ENCODE measurements at regions not wholly inside any gene's neighbourhood (a gene's known extent, or its start where the extent isn't known, plus 50 kb on each side); places are given as distances from the start of the nearest gene placed in this dataset.

- H3K36me3 Mint-ChIP-seq (ENCODE audit: low read depth), result no peaks in the 10 kb centered on the region
These were observed 631.7 kb downstream of the TFAP2B start for GRCh38 chr6:51450248-51450957.

DNA sequence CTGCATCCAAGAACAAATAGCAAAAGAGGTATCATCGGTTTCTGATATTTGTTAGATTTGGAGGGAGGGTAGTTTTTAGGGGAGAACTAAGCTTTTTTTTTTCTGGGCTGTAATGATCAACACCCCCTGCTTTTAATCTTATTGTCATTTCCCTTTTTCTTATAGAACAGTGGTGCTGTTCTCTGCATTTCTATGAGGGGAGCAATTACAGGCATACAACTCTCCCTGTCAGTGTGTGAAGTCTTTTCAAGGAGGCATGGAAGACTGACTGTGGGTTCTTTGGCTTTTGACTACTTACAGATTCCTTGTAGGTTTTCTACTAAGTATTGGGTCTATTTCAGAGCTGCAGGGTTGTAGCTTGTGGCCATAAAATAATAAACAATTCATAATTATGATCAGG lies 632.3 kb downstream of the TFAP2B start:
- Mint-ChIP-seq H3K27ac (no peak overlapping the region), H3K9me3 (peaks cover 3% of the 10 kb centered on the region), H3K4me1 (ENCODE audit: low read depth) (no peaks in the 10 kb centered on the region), H3K36me3 (ENCODE audit: low read depth) (no peaks in the 10 kb centered on the region), H3K27me3 (ENCODE audit: low read depth) (no peaks in the 10 kb centered on the region), H3K4me3 (no peak overlapping the region)

More at GRCh38 chr6:51450248-51450957, 631.7 kb downstream of the TFAP2B start:
- peaks cover 3% of the 10 kb centered on the region for H3K9me3 Mint-ChIP-seq
- H3K4me1 Mint-ChIP-seq (ENCODE audit: low read depth), result no peaks in the 10 kb centered on the region
- no peak overlapping the region for H3K4me3 Mint-ChIP-seq
- no peak overlapping the region for H3K27ac Mint-ChIP-seq
- no peaks in the 10 kb centered on the region for H3K27me3 Mint-ChIP-seq (ENCODE audit: low read depth)

GRCh38 chr6:51456282-51456681 lies 631.1 kb downstream of the PKHD1 start:
- Mint-ChIP-seq H3K36me3 (ENCODE audit: low read depth) (no peaks in the 10 kb centered on the region), H3K9me3 (no peaks in the 10 kb centered on the region), H3K4me3 (no peak overlapping the region), H3K27ac (no peak overlapping the region), H3K27me3 (ENCODE audit: low read depth) (no peaks in the 10 kb centered on the region), H3K4me1 (ENCODE audit: low read depth) (no peaks in the 10 kb centered on the region)

DNA sequence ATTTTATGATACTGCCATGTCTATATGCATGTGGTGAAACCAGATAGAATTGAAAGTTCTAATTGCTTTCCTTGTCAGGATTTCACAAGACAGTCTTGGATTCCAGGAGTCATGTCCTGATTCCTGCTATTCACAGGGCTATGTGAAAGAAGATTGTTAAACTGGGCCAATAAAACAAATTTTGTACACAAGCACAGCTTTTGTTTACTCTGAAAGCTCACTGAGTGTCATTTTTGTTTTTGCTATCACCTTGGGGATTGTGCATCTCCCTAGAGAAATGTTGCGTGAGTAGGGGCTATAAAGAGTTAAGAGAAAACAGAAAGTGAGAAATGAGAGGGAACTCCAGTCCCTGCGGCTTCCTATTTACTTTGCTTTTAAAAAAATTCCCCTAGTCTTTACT lies 627.5 kb downstream of the PKHD1 start:
- no peaks in the 10 kb centered on the region for H3K4me1 Mint-ChIP-seq (ENCODE audit: low read depth)
- no peak overlapping the region for H3K4me3 Mint-ChIP-seq
- no peaks in the 10 kb centered on the region for H3K36me3 Mint-ChIP-seq (ENCODE audit: low read depth)
- H3K9me3 Mint-ChIP-seq, result no peaks in the 10 kb centered on the region
- no peaks in the 10 kb centered on the region for H3K27me3 Mint-ChIP-seq (ENCODE audit: low read depth)
- no peak overlapping the region for H3K27ac Mint-ChIP-seq

- Mint-ChIP-seq H3K4me1 (ENCODE audit: low read depth) (no peaks in the 10 kb centered on the region), H3K4me3 (no peak overlapping the region), H3K9me3 (no peaks in the 10 kb centered on the region), H3K36me3 (ENCODE audit: low read depth) (no peaks in the 10 kb centered on the region), H3K27ac (no peak overlapping the region), H3K27me3 (ENCODE audit: low read depth) (no peaks in the 10 kb centered on the region)
These were observed 624.5 kb downstream of the PKHD1 start for GRCh38 chr6:51462896-51463295.

GRCh38 chr6:51463321-51463720 lies 624.1 kb downstream of the PKHD1 start:
- Mint-ChIP-seq H3K27ac (no peak overlapping the region), H3K36me3 (ENCODE audit: low read depth) (no peaks in the 10 kb centered on the region), H3K4me1 (ENCODE audit: low read depth) (no peaks in the 10 kb centered on the region), H3K9me3 (no peaks in the 10 kb centered on the region), H3K27me3 (ENCODE audit: low read depth) (no peaks in the 10 kb centered on the region), H3K4me3 (no peak overlapping the region)

DNA sequence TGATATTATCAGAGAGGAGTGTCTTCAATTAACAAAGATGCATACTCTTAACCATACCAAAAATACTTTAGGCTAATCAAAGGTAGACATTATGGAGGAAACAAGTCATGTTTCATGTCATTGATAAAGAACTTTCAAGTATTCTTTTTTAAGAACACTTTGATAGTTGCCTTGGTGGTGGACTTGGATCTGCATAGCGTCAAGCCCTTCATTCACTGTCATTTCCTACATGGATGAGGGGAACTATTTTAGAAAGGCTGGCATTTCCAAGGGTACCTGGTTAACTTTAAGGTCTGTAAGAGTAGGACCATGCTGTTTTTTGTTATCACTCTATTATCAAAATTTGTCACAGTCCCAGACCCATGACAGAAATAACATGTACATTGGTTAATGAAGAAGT lies 622.5 kb downstream of the PKHD1 start:
- no peaks in the 10 kb centered on the region for H3K4me1 Mint-ChIP-seq (ENCODE audit: low read depth)
- H3K36me3 Mint-ChIP-seq (ENCODE audit: low read depth), result no peaks in the 10 kb centered on the region
- H3K4me3 Mint-ChIP-seq, result no peak overlapping the region
- H3K27ac Mint-ChIP-seq, result no peak overlapping the region
- no peaks in the 10 kb centered on the region for H3K9me3 Mint-ChIP-seq
- H3K27me3 Mint-ChIP-seq (ENCODE audit: low read depth), result no peaks in the 10 kb centered on the region

GRCh38 chr6:51466427-51466826 lies 621.0 kb downstream of the PKHD1 start:
- Mint-ChIP-seq H3K4me3 (no peak overlapping the region), H3K9me3 (no peaks in the 10 kb centered on the region), H3K4me1 (ENCODE audit: low read depth) (no peaks in the 10 kb centered on the region), H3K27me3 (ENCODE audit: low read depth) (no peaks in the 10 kb centered on the region), H3K36me3 (ENCODE audit: low read depth) (no peaks in the 10 kb centered on the region), H3K27ac (no peak overlapping the region)

- Mint-ChIP-seq H3K27me3 (ENCODE audit: low read depth) (no peaks in the 10 kb centered on the region), H3K27ac (no peak overlapping the region)
These were observed 620.0 kb downstream of the PKHD1 start for GRCh38 chr6:51467231-51467952.

DNA sequence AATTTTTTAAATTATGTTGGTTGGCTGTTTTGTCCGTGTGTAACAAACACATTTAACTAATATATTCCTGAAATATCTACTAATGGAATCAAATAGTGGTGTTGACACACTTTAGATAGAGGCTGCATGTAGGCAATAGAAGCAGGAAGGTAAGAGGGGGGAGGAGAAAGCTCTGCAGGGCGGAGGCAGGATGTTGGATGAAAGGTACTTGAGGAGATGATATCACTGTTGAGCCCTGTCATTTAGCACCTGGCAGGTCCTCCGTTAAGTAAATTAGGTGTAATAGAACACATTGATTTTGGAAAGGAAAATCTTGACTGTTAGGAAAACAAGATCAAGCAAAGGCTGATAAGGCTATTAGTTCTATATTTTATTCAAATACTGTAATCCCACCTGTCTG lies 618.7 kb downstream of the PKHD1 start:
- H3K27me3 Mint-ChIP-seq (ENCODE audit: low read depth), result no peaks in the 10 kb centered on the region
- H3K27ac Mint-ChIP-seq, result no peak overlapping the region
- no peaks in the 10 kb centered on the region for H3K36me3 Mint-ChIP-seq (ENCODE audit: low read depth)
- no peaks in the 10 kb centered on the region for H3K4me1 Mint-ChIP-seq (ENCODE audit: low read depth)
- no peak overlapping the region for H3K4me3 Mint-ChIP-seq
- no peaks in the 10 kb centered on the region for H3K9me3 Mint-ChIP-seq

More at GRCh38 chr6:51467231-51467952, 620.0 kb downstream of the PKHD1 start:
- no peaks in the 10 kb centered on the region for H3K4me1 Mint-ChIP-seq (ENCODE audit: low read depth)
- H3K36me3 Mint-ChIP-seq (ENCODE audit: low read depth), result no peaks in the 10 kb centered on the region
- no peak overlapping the region for H3K4me3 Mint-ChIP-seq
- H3K9me3 Mint-ChIP-seq, result no peaks in the 10 kb centered on the region

DNA sequence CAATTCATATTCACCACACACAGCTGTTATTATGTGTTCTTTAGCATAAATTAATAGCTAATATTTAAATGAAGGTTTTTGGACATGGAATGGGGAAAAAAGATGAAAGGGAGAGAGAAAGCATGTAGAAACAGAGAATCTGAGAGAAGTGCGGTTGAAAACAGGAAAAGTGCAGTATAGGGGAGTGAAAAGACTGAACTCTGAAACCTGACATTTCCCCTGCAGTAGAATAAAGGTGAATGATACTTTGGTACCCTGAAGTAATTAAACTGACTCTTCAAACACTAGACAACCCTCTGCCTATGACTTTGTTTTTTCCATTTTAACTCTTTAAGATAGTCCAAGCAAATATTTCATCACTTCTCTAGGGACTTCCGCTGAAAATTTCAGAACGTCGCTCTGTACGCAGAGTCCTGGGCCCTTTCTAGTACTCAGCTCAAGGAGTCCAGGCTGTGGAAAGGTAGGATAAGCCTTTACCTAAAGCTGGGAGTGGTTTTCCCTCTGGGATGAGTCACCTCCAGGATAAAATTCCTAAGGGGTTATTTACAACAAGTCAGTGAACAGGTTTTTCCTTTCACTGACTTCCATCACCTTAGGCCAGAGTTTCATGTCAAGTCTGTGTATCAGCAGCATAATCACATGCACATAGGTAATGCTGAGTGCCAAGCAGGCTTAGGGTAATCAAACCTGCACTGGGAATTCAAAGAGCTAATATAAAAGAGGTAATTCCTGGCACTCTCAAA lies 614.5 kb downstream of the PKHD1 start:
- Mint-ChIP-seq H3K27ac (no peak overlapping the region), H3K4me3 (no peak overlapping the region), H3K27me3 (ENCODE audit: low read depth) (no peaks in the 10 kb centered on the region), H3K9me3 (no peaks in the 10 kb centered on the region), H3K4me1 (ENCODE audit: low read depth) (no peaks in the 10 kb centered on the region), H3K36me3 (ENCODE audit: low read depth) (no peaks in the 10 kb centered on the region)

- Mint-ChIP-seq H3K36me3 (ENCODE audit: low read depth) (no peaks in the 10 kb centered on the region), H3K4me1 (ENCODE audit: low read depth) (no peaks in the 10 kb centered on the region), H3K27me3 (ENCODE audit: low read depth) (no peaks in the 10 kb centered on the region), H3K9me3 (no peaks in the 10 kb centered on the region), H3K27ac (no peak overlapping the region), H3K4me3 (no peak overlapping the region)
These were observed 613.1 kb downstream of the PKHD1 start for GRCh38 chr6:51474022-51474975.

DNA sequence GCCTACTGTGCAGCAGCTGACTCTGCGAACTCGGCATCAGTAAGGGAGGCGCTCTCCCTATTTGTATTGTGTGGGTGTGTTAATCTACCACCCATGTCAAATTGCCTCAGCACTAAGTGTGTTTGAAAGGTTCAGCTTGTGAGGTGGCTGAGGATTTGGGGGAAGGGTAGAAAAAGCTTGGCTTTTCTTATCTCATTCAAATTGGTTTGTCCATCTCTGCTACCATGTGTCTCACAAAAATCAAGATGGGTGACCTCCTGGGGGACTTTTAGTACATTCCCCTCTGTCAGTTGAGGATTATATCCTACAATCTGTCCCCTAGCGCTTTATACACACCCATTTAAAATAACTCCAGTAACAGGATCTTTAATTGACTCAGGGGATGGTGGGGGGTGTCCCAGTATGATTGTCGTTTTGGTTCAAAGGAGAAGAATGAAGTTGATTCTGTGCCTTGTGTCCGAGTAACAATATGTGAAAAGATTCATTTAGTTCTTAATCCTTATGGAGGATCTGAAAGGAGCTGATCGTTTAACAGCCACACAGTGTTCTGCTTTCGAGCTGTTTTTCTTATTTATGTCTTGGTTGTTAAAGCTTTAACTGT lies 609.6 kb downstream of the PKHD1 start:
- H3K36me3 Mint-ChIP-seq (ENCODE audit: low read depth), result no peaks in the 10 kb centered on the region
- H3K27me3 Mint-ChIP-seq (ENCODE audit: low read depth), result no peaks in the 10 kb centered on the region
- H3K9me3 Mint-ChIP-seq, result no peaks in the 10 kb centered on the region
- no peaks in the 10 kb centered on the region for H3K4me1 Mint-ChIP-seq (ENCODE audit: low read depth)
- no peak overlapping the region for H3K27ac Mint-ChIP-seq
- H3K4me3 Mint-ChIP-seq, result no peak overlapping the region

DNA sequence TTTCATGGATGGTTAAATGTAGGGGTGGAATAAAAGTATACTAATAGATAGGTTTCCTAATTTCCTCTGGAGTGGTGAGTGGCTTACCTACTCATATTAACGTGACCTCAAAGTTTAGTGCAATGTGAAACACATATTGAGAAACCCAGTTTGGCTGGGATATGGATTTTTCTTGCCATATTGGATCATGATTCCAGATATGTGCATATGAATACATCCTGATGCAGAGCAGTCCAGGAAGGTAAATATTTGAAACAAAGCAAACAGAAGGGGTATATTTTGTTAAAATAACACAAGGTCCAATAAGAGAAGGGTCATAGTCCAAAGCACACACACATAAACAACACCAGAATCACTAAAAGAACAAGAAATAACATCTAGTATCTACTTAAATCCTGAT lies 608.1 kb downstream of the PKHD1 start:
- Mint-ChIP-seq H3K4me1 (ENCODE audit: low read depth) (no peaks in the 10 kb centered on the region), H3K36me3 (ENCODE audit: low read depth) (no peaks in the 10 kb centered on the region), H3K27me3 (ENCODE audit: low read depth) (no peaks in the 10 kb centered on the region), H3K27ac (no peak overlapping the region), H3K4me3 (no peak overlapping the region), H3K9me3 (no peaks in the 10 kb centered on the region)
